Keratinocyte (primary cell): ENCODE measurements at regions not wholly inside any gene's neighbourhood (a gene's known extent, or its start where the extent isn't known, plus 50 kb on each side); places are given as distances from the start of the nearest gene placed in this dataset.

ENCODE experiments used
- DNase-seq: peaks from one replicate; pipeline ENCODE4 v3.0.0-alpha.2; 2011; ENCODE audit warnings: low read depth, missing footprints, low spot score
- FAIRE-seq: peaks from 2 replicates; lab custom pipeline; 2011; peaks lifted over from hg19 to GRCh38; lab: Jason Lieb, UNC
- H2AFZ ChIP-seq: 2 replicates; pipeline ENCODE4 v1.6.0; 2012; ENCODE audit warnings: low read length, control low read depth, inconsistent platforms; ENCODE audit not compliant: control insufficient read depth
- H3K27ac ChIP-seq: 2 replicates; pipeline ENCODE4 v1.5.1; 2011; ENCODE audit warnings: low read length; ENCODE audit not compliant: control insufficient read depth, insufficient read depth
- H3K27me3 ChIP-seq: 3 replicates; pipeline ENCODE4 v1.6.0; 2011; ENCODE audit warnings: low read length; ENCODE audit not compliant: control insufficient read depth, insufficient read depth; ENCODE audit errors: extremely low read depth
- H3K36me3 ChIP-seq, 2 experiments: 2 replicates in 1 of 2; 3 replicates in 1 of 2; pipeline ENCODE4 v1.5.1; 2011; ENCODE audit warnings: low read length in 2 of 2, mild to moderate bottlenecking in 1 of 2; ENCODE audit not compliant: control insufficient read depth in 2 of 2, insufficient read depth in 2 of 2; ENCODE audit errors: extremely low read depth in 1 of 2
- H3K4me1 ChIP-seq: 3 replicates; pipeline ENCODE4 v1.5.1; 2011; ENCODE audit warnings: low read length; ENCODE audit not compliant: control insufficient read depth, insufficient read depth; ENCODE audit errors: extremely low read depth
- H3K4me2 ChIP-seq: 3 replicates; pipeline ENCODE4 v1.6.0; 2011; ENCODE audit warnings: low read depth, low read length; ENCODE audit not compliant: control insufficient read depth, insufficient read depth; ENCODE audit errors: extremely low read depth
- H3K4me3 ChIP-seq, 3 experiments: fragments of 200-600 bp in 1 of 3; sonication (generic) in 1 of 3; 2 replicates in 2 of 3; 3 replicates in 1 of 3; pipeline ENCODE4 v1.5.1; 2011 to 2016; ENCODE audit warnings: low read length in 3 of 3, mild to moderate bottlenecking in 3 of 3, control low read depth in 2 of 3, inconsistent platforms in 1 of 3, low read depth in 1 of 3, mixed read lengths in 1 of 3, mixed run types in 1 of 3, moderate library complexity in 1 of 3; ENCODE audit not compliant: control insufficient read depth in 2 of 3, insufficient read depth in 2 of 3; ENCODE audit errors: extremely low read depth in 1 of 3
- H3K79me2 ChIP-seq: 2 replicates; pipeline ENCODE4 v1.6.0; 2012; ENCODE audit warnings: low read length; ENCODE audit not compliant: control insufficient read depth, insufficient read depth
- H3K9ac ChIP-seq: 3 replicates; pipeline ENCODE4 v1.6.0; 2011; ENCODE audit warnings: low read length; ENCODE audit not compliant: control insufficient read depth, insufficient read depth; ENCODE audit errors: extremely low read depth
- H3K9me1 ChIP-seq: 3 replicates; pipeline ENCODE4 v1.6.0; 2011; ENCODE audit warnings: low read length; ENCODE audit not compliant: control insufficient read depth, insufficient read depth; ENCODE audit errors: extremely low read depth
- H3K9me3 ChIP-seq: 2 replicates; pipeline ENCODE4 v1.5.1; 2012; ENCODE audit warnings: low read depth, low read length; ENCODE audit not compliant: control insufficient read depth
- H4K20me1 ChIP-seq: 3 replicates; pipeline ENCODE4 v1.6.0; 2011; ENCODE audit warnings: low read length; ENCODE audit not compliant: control insufficient read depth, insufficient read depth; ENCODE audit errors: extremely low read depth
- EZH2 ChIP-seq: IDR thresholded peaks from one replicate; pipeline ENCODE4 v1.6.1; 2012; ENCODE audit warnings: inconsistent platforms, mild to moderate bottlenecking, low read length, moderate library complexity
- dilution Hi-C: fragments of 300-500 bp; cut with MboI; formaldehyde crosslinking; loops from one replicate; pipeline ENCODE4 v1.7.0; 2020; ENCODE audit warnings: low sequenced_read_pairs; ENCODE audit not compliant: extremely low pct_ligation_motif_present
- TF ChIP-seq, protein P1 (sequence below), 3 experiments: IDR thresholded peaks in 1 of 3; conservative IDR thresholded peaks in 1 of 3; optimal IDR thresholded peaks in 1 of 3; 2 replicates in 2 of 3; 3 replicates in 1 of 3; pipeline versions ENCODE3 to v1.5.1; 2011; ENCODE audit warnings: low read length in 3 of 3, mild to moderate bottlenecking in 3 of 3, moderate library complexity in 2 of 3, control low read depth in 1 of 3, inconsistent platforms in 1 of 3; ENCODE audit not compliant: insufficient read depth in 2 of 3; ENCODE audit errors: extremely low read depth in 1 of 3

GRCh38 chr4:106816496-106816895 is 219.6 kb downstream of the DKK2 start:
- Histone ChIP-seq H3K9me1 (no peaks in the 10 kb centered on the region), H3K9ac (no peak overlapping the region), H2AFZ (no peak overlapping the region), H4K20me1 (no peaks in the 10 kb centered on the region), H3K4me3 (no peak overlapping the region), H3K4me1 (no peaks in the 10 kb centered on the region), H3K79me2 (no peaks in the 10 kb centered on the region), H3K4me2 (no peak overlapping the region), H3K9me3 (no peaks in the 10 kb centered on the region), H3K36me3 (no peaks in the 10 kb centered on the region), H3K27me3 (no peaks in the 10 kb centered on the region), H3K27ac (no peak overlapping the region)
- TF ChIP-seq EZH2: no peak
- TF ChIP-seq, protein P1, sequence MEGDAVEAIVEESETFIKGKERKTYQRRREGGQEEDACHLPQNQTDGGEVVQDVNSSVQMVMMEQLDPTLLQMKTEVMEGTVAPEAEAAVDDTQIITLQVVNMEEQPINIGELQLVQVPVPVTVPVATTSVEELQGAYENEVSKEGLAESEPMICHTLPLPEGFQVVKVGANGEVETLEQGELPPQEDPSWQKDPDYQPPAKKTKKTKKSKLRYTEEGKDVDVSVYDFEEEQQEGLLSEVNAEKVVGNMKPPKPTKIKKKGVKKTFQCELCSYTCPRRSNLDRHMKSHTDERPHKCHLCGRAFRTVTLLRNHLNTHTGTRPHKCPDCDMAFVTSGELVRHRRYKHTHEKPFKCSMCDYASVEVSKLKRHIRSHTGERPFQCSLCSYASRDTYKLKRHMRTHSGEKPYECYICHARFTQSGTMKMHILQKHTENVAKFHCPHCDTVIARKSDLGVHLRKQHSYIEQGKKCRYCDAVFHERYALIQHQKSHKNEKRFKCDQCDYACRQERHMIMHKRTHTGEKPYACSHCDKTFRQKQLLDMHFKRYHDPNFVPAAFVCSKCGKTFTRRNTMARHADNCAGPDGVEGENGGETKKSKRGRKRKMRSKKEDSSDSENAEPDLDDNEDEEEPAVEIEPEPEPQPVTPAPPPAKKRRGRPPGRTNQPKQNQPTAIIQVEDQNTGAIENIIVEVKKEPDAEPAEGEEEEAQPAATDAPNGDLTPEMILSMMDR (optimal IDR thresholded peaks at IDR 0.05 in 1 of 3, IDR thresholded peaks at IDR 0.05 in 1 of 3, conservative IDR thresholded peaks at IDR 0.05 in 1 of 3; ENCODE audit: extremely low read depth in 1 of 3, insufficient read depth in 2 of 3, low read length in 3 of 3): no peak
- dilution Hi-C loops: no loop called here
- FAIRE-seq (no peak), DNase-seq (no peak)

GRCh38 chr4:106810122-106810521 is 226.0 kb downstream of the DKK2 start:
- Histone ChIP-seq H3K9me1 (no peaks in the 10 kb centered on the region), H3K4me1 (no peaks in the 10 kb centered on the region), H2AFZ (peak overlapping the region; percentile 26), H3K36me3 (no peaks in the 10 kb centered on the region), H3K9me3 (no peaks in the 10 kb centered on the region), H3K79me2 (no peaks in the 10 kb centered on the region), H3K9ac (no peak overlapping the region), H4K20me1 (no peaks in the 10 kb centered on the region), H3K4me2 (no peak overlapping the region), H3K27ac (no peak overlapping the region), H3K4me3 (no peak overlapping the region), H3K27me3 (no peaks in the 10 kb centered on the region)
- dilution Hi-C loops: no loop called here
- no peak for FAIRE-seq
- no peak for DNase-seq
- TF ChIP-seq EZH2: no peak

DNA sequence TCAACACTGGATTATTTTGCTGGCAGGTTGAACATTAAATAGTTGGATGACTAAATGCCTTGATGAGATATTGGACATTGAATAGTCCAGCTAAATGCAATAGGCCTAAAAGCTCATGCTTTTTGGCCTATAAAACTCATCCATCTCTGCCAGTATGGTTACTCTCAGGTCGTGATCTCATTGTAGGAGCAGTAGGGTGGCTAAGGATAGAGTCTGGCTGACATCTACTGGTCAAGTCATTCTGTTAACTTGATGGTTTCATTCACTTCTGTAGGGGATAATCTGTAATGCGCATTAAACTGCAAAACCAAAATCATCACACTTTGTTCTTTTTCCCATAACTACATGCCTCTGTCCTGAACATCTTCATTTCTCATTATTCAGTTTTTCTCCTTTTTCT is 227.0 kb downstream of the DKK2 start:
- no peaks in the 10 kb centered on the region for H3K27me3 ChIP-seq
- peak; percentile 70 for FAIRE-seq

More for the DNA sequence above, 227.0 kb downstream of the DKK2 start:
- dilution Hi-C loops: no loop called here
- Histone ChIP-seq H3K27ac (no peak overlapping the region), H3K4me1 (no peaks in the 10 kb centered on the region), H3K79me2 (no peaks in the 10 kb centered on the region), H3K9ac (no peak overlapping the region), H3K36me3 (no peaks in the 10 kb centered on the region), H3K9me1 (no peaks in the 10 kb centered on the region), H4K20me1 (no peaks in the 10 kb centered on the region), H3K4me2 (no peak overlapping the region), H2AFZ (no peak overlapping the region), H3K4me3 (no peak overlapping the region), H3K9me3 (no peaks in the 10 kb centered on the region)
- no peak for TF ChIP-seq EZH2
- TF ChIP-seq, protein P1 (optimal IDR thresholded peaks at IDR 0.05 in 1 of 3, IDR thresholded peaks at IDR 0.05 in 1 of 3, conservative IDR thresholded peaks at IDR 0.05 in 1 of 3; ENCODE audit: extremely low read depth in 1 of 3, insufficient read depth in 2 of 3, low read length in 3 of 3): peak; percentile 42 to 67 (median 56)
- no peak for DNase-seq
